ENCODE measurements at regions not wholly inside any gene's neighbourhood (a gene's known extent, or its start where the extent isn't known, plus 50 kb on each side); places are given as distances from the start of the nearest gene placed in this dataset.
"Not testable (repeated sequence)": the region's sequence is repeated elsewhere in the genome, so short reads cannot be mapped to it uniquely, and the experiment has no call there.

DNA sequence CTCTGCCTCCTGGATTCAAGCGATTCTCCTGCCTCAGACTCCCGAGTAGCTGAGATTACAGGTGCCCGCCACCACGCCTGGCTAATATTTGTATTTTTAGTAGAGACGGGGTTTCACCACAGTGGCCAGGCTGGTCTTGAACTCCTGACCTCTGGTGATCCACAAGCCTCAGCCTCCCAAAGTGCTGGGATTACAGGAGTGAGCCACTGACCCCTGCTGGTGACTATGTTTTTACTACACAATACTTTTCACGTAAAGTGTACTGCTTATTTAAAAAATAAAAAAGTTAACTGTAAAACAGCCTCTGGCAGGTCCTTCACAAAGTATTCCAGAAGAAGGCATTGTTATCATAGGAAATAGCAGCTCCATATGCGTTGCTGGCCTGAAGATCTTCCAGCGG is 345.2 kb upstream of the POU5F2 start:
- H3K27me3 ChIP-seq (ENCODE audit: low read depth, low read length); H3K4me3 ChIP-seq (ENCODE audit: low read length); H3K9ac ChIP-seq (ENCODE audit: low read length); H3K36me3 ChIP-seq (replicated peaks; ENCODE audit: low read depth, low read length); H3K27ac ChIP-seq (ENCODE audit: low read length); H3K4me2 ChIP-seq (ENCODE audit: low read length); H3K79me2 ChIP-seq (ENCODE audit: low read length); H3K4me1 ChIP-seq (ENCODE audit: low read length); H4K20me1 ChIP-seq (ENCODE audit: insufficient read depth, low read length); H3K9me3 ChIP-seq (ENCODE audit: insufficient read depth, low read length); H2AFZ ChIP-seq (ENCODE audit: low read depth, low read length): not testable (repeated sequence)
- TF ChIP-seq, protein P1, sequence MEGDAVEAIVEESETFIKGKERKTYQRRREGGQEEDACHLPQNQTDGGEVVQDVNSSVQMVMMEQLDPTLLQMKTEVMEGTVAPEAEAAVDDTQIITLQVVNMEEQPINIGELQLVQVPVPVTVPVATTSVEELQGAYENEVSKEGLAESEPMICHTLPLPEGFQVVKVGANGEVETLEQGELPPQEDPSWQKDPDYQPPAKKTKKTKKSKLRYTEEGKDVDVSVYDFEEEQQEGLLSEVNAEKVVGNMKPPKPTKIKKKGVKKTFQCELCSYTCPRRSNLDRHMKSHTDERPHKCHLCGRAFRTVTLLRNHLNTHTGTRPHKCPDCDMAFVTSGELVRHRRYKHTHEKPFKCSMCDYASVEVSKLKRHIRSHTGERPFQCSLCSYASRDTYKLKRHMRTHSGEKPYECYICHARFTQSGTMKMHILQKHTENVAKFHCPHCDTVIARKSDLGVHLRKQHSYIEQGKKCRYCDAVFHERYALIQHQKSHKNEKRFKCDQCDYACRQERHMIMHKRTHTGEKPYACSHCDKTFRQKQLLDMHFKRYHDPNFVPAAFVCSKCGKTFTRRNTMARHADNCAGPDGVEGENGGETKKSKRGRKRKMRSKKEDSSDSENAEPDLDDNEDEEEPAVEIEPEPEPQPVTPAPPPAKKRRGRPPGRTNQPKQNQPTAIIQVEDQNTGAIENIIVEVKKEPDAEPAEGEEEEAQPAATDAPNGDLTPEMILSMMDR (IDR thresholded peaks at IDR 0.05; ENCODE audit: low read depth, low read length), result peak; percentile 39

DNA sequence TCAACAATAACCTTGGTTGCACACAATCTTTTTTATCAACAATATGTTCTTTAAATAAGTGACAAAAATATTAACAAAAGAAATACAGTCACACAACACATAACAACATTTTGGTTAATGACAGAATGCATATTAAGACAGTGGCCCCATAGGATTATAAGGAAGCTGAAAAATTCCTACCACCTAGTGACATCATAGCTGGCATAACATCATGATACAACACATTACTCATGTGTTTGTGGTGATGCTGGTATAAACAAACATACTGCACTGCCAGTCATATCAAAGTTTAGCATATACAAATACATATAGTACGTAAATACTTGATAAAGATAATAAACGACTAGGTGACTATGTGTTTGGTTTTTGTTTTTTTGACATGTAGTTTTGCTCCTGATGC is 344.8 kb upstream of the POU5F2 start:
- Histone ChIP-seq H3K4me3 (ENCODE audit: low read length) (no peak overlapping the region), H2AFZ (ENCODE audit: low read depth, low read length) (no peak overlapping the region), H3K9ac (ENCODE audit: low read length) (no peak overlapping the region), H3K4me2 (ENCODE audit: low read length) (no peak overlapping the region), H3K9me3 (ENCODE audit: insufficient read depth, low read length) (no peaks in the 10 kb centered on the region), H3K36me3 (replicated peaks; ENCODE audit: low read depth, low read length) (no peaks in the 10 kb centered on the region), H4K20me1 (ENCODE audit: insufficient read depth, low read length) (no peaks in the 10 kb centered on the region; the same call in 1 of the 2 replicates), H3K27ac (ENCODE audit: low read length) (no peak overlapping the region), H3K4me1 (ENCODE audit: low read length) (peaks cover 6% of the 10 kb centered on the region), H3K79me2 (ENCODE audit: low read length) (no peaks in the 10 kb centered on the region), H3K27me3 (ENCODE audit: low read depth, low read length) (no peaks in the 10 kb centered on the region)
- TF ChIP-seq, protein P1 (IDR thresholded peaks at IDR 0.05; ENCODE audit: low read depth, low read length), result no peak
- no peak for TF ChIP-seq EZH2phosphoT487 (IDR thresholded peaks at IDR 0.05; ENCODE audit: low read depth)

DNA sequence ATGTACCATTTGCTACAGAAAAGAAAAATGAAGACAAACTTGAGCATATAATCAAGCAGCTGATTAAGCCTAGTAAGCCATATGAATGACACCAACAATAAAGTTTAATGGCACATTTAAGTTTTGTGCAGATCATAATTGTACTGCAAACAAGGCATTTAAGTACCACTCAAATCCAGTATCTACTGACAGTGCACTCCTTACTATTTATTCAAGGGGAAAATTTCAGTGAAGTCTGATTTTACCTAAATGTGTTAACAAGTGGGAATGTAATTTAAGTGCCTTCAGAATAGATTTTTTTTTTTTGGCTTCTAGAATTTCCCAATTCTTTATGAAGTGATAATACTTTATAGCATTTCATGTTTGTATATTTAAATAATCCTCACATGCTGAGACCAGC is 341.0 kb upstream of the POU5F2 start:
- 0 out of 2 replicates have a peak, but pooled peaks cover 3% of the 10 kb centered on the region for H3K79me2 ChIP-seq (ENCODE audit: low read length)
- H3K9ac ChIP-seq (ENCODE audit: low read length), result no peak overlapping the region
- H3K4me2 ChIP-seq (ENCODE audit: low read length), result no peak overlapping the region
- no peaks in the 10 kb centered on the region for H3K36me3 ChIP-seq (replicated peaks; ENCODE audit: low read depth, low read length)
- H2AFZ ChIP-seq (ENCODE audit: low read depth, low read length), result no peak overlapping the region
- no peaks in the 10 kb centered on the region; the same call in 1 of the 2 replicates for H4K20me1 ChIP-seq (ENCODE audit: insufficient read depth, low read length)
- H3K27me3 ChIP-seq (ENCODE audit: low read depth, low read length), result no peaks in the 10 kb centered on the region
- H3K4me1 ChIP-seq (ENCODE audit: low read length), result peaks cover 11% of the 10 kb centered on the region
- H3K4me3 ChIP-seq (ENCODE audit: low read length), result no peak overlapping the region
- no peaks in the 10 kb centered on the region for H3K9me3 ChIP-seq (ENCODE audit: insufficient read depth, low read length)
- TF ChIP-seq, protein P1 (IDR thresholded peaks at IDR 0.05; ENCODE audit: low read depth, low read length), result no peak
- TF ChIP-seq EZH2phosphoT487 (IDR thresholded peaks at IDR 0.05; ENCODE audit: low read depth), result no peak
- H3K27ac ChIP-seq (ENCODE audit: low read length), result no peak overlapping the region

DNA sequence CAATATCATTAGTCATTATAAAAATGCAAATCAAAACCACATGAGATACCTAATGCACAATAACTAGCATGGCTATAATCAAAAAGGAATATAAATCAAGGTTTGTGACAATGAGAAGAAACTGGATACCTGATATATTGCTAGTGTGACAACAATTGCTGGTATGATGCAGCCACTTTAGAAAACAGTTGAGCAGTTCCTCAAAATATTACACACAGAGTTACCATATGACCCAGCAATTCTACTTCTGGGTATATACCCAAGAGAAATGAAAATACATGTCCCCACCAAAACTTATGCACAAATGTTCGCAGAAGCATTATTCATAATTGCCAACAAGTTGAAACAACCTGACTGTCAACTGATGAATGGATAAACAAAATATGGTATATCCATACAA is 339.7 kb upstream of the POU5F2 start:
- no peak overlapping the region for H3K27ac ChIP-seq (ENCODE audit: low read length)
- H3K4me2 ChIP-seq (ENCODE audit: low read length), result peak overlapping the region; percentile 27; the same call in 1 of the 2 replicates
- no peaks in the 10 kb centered on the region for H3K36me3 ChIP-seq (replicated peaks; ENCODE audit: low read depth, low read length)
- H3K79me2 ChIP-seq (ENCODE audit: low read length), result 0 out of 2 replicates have a peak, but pooled peaks cover 3% of the 10 kb centered on the region
- H3K9ac ChIP-seq (ENCODE audit: low read length), result no peak overlapping the region
- no peak overlapping the region for H3K4me3 ChIP-seq (ENCODE audit: low read length)
- H3K27me3 ChIP-seq (ENCODE audit: low read depth, low read length), result no peaks in the 10 kb centered on the region
- no peak for TF ChIP-seq EZH2phosphoT487 (IDR thresholded peaks at IDR 0.05; ENCODE audit: low read depth)
- TF ChIP-seq, protein P1 (IDR thresholded peaks at IDR 0.05; ENCODE audit: low read depth, low read length), result no peak
- H3K4me1 ChIP-seq (ENCODE audit: low read length), result peaks cover 11% of the 10 kb centered on the region
- no peaks in the 10 kb centered on the region; the same call in 1 of the 2 replicates for H4K20me1 ChIP-seq (ENCODE audit: insufficient read depth, low read length)
- no peak overlapping the region for H2AFZ ChIP-seq (ENCODE audit: low read depth, low read length)
- H3K9me3 ChIP-seq (ENCODE audit: insufficient read depth, low read length), result no peaks in the 10 kb centered on the region
